HepG2 (cell line): ENCODE measurements at regions not wholly inside any gene's neighbourhood (a gene's known extent, or its start where the extent isn't known, plus 50 kb on each side); places are given as distances from the start of the nearest gene placed in this dataset.

Experiments used
- ATAC-seq: fragments of 200-7000 bp; cut with Tn5 transposase; 3 replicates; pipeline ENCODE4 v1.9.1; 2020; ENCODE audit warnings: mild to moderate bottlenecking, moderate library complexity
- BruUV-seq: library from RNA; stranded (reverse); fragments of 400-500 nt; replicated peaks from 2 replicates; lab custom pipeline; 2021; lab: Mats Ljungman, UMichigan
- CTCF ChIA-PET: fragments of 300-600 bp; formaldehyde crosslinking; extraction: SDS; loops from one replicate; lab custom pipeline; 2021; ENCODE audit warnings: low total read pairs, inconsistent platforms, low intra/inter-chr PET ratio; lab: Yijun Ruan, JAX
- POLR2A ChIA-PET: fragments of 350-600 bp; sonication (Branson Sonifier 250); formaldehyde crosslinking; loops from one replicate; lab custom pipeline; 2020; ENCODE audit warnings: antibody characterized with exemption, inconsistent platforms; lab: Yijun Ruan, JAX
- DNase-seq: peaks from one replicate; pipeline ENCODE4 v3.0.0-alpha.2; 2015; ENCODE audit warnings: low spot score
- FAIRE-seq: peaks from 3 replicates; lab custom pipeline; 2011; peaks lifted over from hg19 to GRCh38; lab: Jason Lieb, UNC
- H2AFZ ChIP-seq: one replicate; pipeline ENCODE4 v1.6.1; 2011; ENCODE audit warnings: low read length, inconsistent platforms
- H3K27ac ChIP-seq: fragments of 300-600 bp; 3 replicates; pipeline ENCODE4 v1.8.0; 2011; ENCODE audit warnings: mixed run types, mild to moderate bottlenecking, mixed read lengths, low read length, inconsistent platforms; ENCODE audit not compliant: insufficient read depth; ENCODE audit errors: extremely low read length
- H3K27me3 ChIP-seq, 2 experiments: fragments of 200-600 bp in 1 of 2; 2 replicates in 1 of 2; 3 replicates in 1 of 2; pipeline versions ENCODE4 v1.6.0 to v1.8.0; 2011; ENCODE audit warnings: low read length in 2 of 2, mild to moderate bottlenecking in 2 of 2, moderate library complexity in 2 of 2, inconsistent platforms in 1 of 2; ENCODE audit not compliant: insufficient read depth in 2 of 2, control insufficient read depth in 1 of 2
- H3K36me3 ChIP-seq, 2 experiments: fragments of 200-600 bp in 1 of 2; replicated peaks in 1 of 2; 2 replicates in 1 of 2; 3 replicates in 1 of 2; pipeline versions ENCODE4 v1.5.1 to v1.8.0; 2011; ENCODE audit warnings: low read length in 2 of 2, inconsistent platforms in 1 of 2; ENCODE audit not compliant: insufficient read depth in 2 of 2, control insufficient read depth in 1 of 2
- H3K4me1 ChIP-seq: 2 replicates; pipeline ENCODE4 v1.5.1; 2012; ENCODE audit warnings: low read length, inconsistent platforms; ENCODE audit not compliant: insufficient read depth
- H3K4me2 ChIP-seq: 2 replicates; pipeline ENCODE4 v1.6.0; 2011; ENCODE audit warnings: low read depth, low read length, inconsistent platforms
- H3K4me3 ChIP-seq, 3 experiments: fragments of 200-600 bp in 1 of 3; sonication (generic), shearing (Covaris generic) in 1 of 3; replicated peaks in 1 of 3; 2 replicates each; pipeline ENCODE4 v1.5.1; 2011 to 2016; ENCODE audit warnings: low read length in 3 of 3, inconsistent platforms in 2 of 3, low read depth in 2 of 3, mild to moderate bottlenecking in 2 of 3, control low read depth in 1 of 3, mixed read lengths in 1 of 3; ENCODE audit not compliant: insufficient read depth in 1 of 3
- H3K79me2 ChIP-seq: one replicate; pipeline ENCODE4 v1.6.1; 2011; ENCODE audit warnings: low read length, inconsistent platforms; ENCODE audit not compliant: insufficient read depth
- H3K9ac ChIP-seq: 2 replicates; pipeline ENCODE4 v1.6.0; 2011; ENCODE audit warnings: mild to moderate bottlenecking, low read depth, low read length, inconsistent platforms; ENCODE audit not compliant: insufficient read depth
- H3K9me3 ChIP-seq: 2 replicates; pipeline ENCODE4 v1.5.1; 2012; ENCODE audit warnings: mild to moderate bottlenecking, low read length
- H4K20me1 ChIP-seq: 2 replicates; pipeline ENCODE4 v1.6.0; 2011; ENCODE audit warnings: inconsistent platforms, mild to moderate bottlenecking, low read length, moderate library complexity; ENCODE audit not compliant: insufficient read depth
- AGO1 ChIP-seq: fragments of 200-400 bp; formaldehyde crosslinking; IDR thresholded peaks from 2 replicates; pipeline ENCODE4 v1.6.1; 2017; ENCODE audit warnings: mild to moderate bottlenecking, low read depth, low read length, moderate library complexity; ENCODE audit not compliant: poor library complexity, severe bottlenecking
- ARNT2 ChIP-seq: sonication (generic); formaldehyde crosslinking; IDR thresholded peaks from 2 replicates; pipeline ENCODE4 v1.8.0; 2022; ENCODE audit warnings: mild to moderate bottlenecking, low read depth, missing genetic modification reagents, moderate library complexity
- CHCHD3 ChIP-seq: sonication (generic); formaldehyde crosslinking; IDR thresholded peaks from 2 replicates; pipeline ENCODE4 v1.8.0; 2022; ENCODE audit warnings: mild to moderate bottlenecking, missing genetic modification reagents, moderate library complexity
- ESRRA ChIP-seq: sonication (generic); formaldehyde crosslinking; IDR thresholded peaks from 2 replicates; pipeline ENCODE4 v1.5.1; 2020; ENCODE audit warnings: mild to moderate bottlenecking, low read depth, missing genetic modification reagents
- POLR2G ChIP-seq: fragments of 200-400 bp; formaldehyde crosslinking; IDR thresholded peaks from 2 replicates; pipeline ENCODE4 v1.6.1; 2018; ENCODE audit warnings: mild to moderate bottlenecking, low read depth, low read length, moderate library complexity
- SALL1 ChIP-seq: sonication (generic); formaldehyde crosslinking; IDR thresholded peaks from 2 replicates; pipeline ENCODE4 v1.8.0; 2022; ENCODE audit warnings: mild to moderate bottlenecking, missing genetic modification reagents
- TCF12 ChIP-seq, 2 experiments: fragments of 450-650 bp in 1 of 2; sonication (generic) in 1 of 2; formaldehyde crosslinking in 1 of 2; IDR thresholded peaks; 2 replicates each; pipeline versions ENCODE4 v1.6.1 to v1.8.0; 2017 to 2022; ENCODE audit warnings: antibody characterized with exemption in 1 of 2, mild to moderate bottlenecking in 1 of 2, missing genetic modification reagents in 1 of 2, moderate library complexity in 1 of 2
- ZSCAN21 ChIP-seq: sonication (generic); formaldehyde crosslinking; IDR thresholded peaks from 2 replicates; pipeline ENCODE4 v1.8.0; 2022; ENCODE audit warnings: mild to moderate bottlenecking, missing genetic modification reagents, moderate library complexity, borderline replicate concordance
- WGBS: methylation state at CpG from one replicate; pipeline ENCODE4 v1.1.6; 2017; ENCODE audit warnings: low lambda C conversion rate; 5-methylcytosine and 5-hydroxymethylcytosine counted together
- in situ Hi-C: cut with HindIII; loops from 2 replicates; pipeline ENCODE4 v1.10.0; 2017; ENCODE audit warnings: low pct_unique_long_range_greater_than_20kb; ENCODE audit not compliant: extremely low pct_ligation_motif_present
- intact Hi-C: fragments of 100-400 bp; cut with micrococcal nuclease; formaldehyde crosslinking; loops from one replicate; pipeline ENCODE4 v1.10.0; 2022; ENCODE audit not compliant: unreplicated experiment
- TF ChIP-seq, protein P1 (sequence below): sonication (generic); formaldehyde crosslinking; IDR thresholded peaks from 2 replicates; pipeline ENCODE4 v1.4.0; 2020; ENCODE audit warnings: missing genetic modification reagents, borderline replicate concordance
- TF ChIP-seq, protein P2 (sequence below): IDR thresholded peaks from 2 replicates; pipeline ENCODE4 v1.6.1; 2016; ENCODE audit warnings: missing genetic modification reagents, missing compliant biosample characterization
- TF ChIP-seq, protein P3 (sequence below): IDR thresholded peaks from 2 replicates; pipeline ENCODE4 v1.6.1; 2016; ENCODE audit warnings: control low read depth
- TF ChIP-seq, protein P4 (sequence below): sonication (generic); formaldehyde crosslinking; IDR thresholded peaks from 2 replicates; pipeline ENCODE4 v1.4.0; 2020; ENCODE audit warnings: missing genetic modification reagents
- TF ChIP-seq, protein P5 (sequence below): sonication (generic); formaldehyde crosslinking; IDR thresholded peaks from 2 replicates; pipeline ENCODE4 v1.5.0; 2020; ENCODE audit warnings: mild to moderate bottlenecking, missing genetic modification reagents
- TF ChIP-seq, protein P6 (sequence below): sonication (generic); formaldehyde crosslinking; IDR thresholded peaks from 2 replicates; pipeline ENCODE4 v1.4.0; 2020; ENCODE audit warnings: missing genetic modification reagents

DNA sequence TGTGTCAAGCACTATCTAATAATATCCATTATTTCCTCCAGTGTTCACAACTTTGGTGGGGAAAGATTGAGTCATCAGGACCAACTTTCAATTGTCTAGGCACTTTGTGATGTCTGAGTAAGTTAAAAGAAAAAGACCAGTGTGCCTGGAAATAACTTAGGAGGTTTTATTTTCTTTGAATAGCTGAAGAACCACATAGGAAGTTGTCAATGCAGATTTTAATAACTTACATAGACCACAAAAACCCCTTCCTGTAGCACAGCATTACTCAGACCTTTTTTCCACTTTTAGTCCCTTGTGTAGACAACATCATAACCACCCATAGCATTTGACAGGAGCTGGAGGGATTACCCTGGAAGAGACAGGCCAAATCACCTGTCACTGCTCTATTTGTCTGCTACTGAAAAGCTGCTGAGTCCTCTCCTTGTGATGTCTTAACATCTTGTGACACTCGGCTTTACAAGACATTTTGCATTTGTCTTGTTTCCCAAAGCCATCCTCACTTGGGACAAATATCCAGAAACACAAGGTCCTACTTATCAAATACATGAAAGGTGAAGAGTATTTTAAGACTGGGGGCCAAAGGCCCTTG is 241.5 kb upstream of the PTER start:
- H2AFZ ChIP-seq: no peak overlapping the region
- POLR2A ChIA-PET: no interaction called here
- H3K4me2 ChIP-seq: no peak overlapping the region
- H3K9ac ChIP-seq: no peak overlapping the region
- H3K9me3 ChIP-seq: no peaks in the 10 kb centered on the region; the same call in 1 of the 2 replicates
- DNase-seq (no peak), FAIRE-seq (no peak), ATAC-seq (no peak)
- no TSS peak for BruUV-seq
- WGBS: 0% methylated on average over 1 of the region's 1 CpG
- TF ChIP-seq ARNT2 (CRISPR knock-in tag): no peak
- TF ChIP-seq CHCHD3: no peak
- no peak for TF ChIP-seq AGO1
- TF ChIP-seq, protein P1, sequence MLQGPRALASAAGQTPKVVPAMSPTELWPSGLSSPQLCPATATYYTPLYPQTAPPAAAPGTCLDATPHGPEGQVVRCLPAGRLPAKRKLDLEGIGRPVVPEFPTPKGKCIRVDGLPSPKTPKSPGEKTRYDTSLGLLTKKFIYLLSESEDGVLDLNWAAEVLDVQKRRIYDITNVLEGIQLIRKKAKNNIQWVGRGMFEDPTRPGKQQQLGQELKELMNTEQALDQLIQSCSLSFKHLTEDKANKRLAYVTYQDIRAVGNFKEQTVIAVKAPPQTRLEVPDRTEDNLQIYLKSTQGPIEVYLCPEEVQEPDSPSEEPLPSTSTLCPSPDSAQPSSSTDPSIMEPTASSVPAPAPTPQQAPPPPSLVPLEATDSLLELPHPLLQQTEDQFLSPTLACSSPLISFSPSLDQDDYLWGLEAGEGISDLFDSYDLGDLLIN: no peak
- no peak for TF ChIP-seq TCF12 (IDR thresholded peaks at IDR 0.05)
- no peak for TF ChIP-seq TCF12 (CRISPR knock-in tag; IDR thresholded peaks at IDR 0.05)
- no peak for TF ChIP-seq SALL1 (CRISPR knock-in tag)
- TF ChIP-seq, protein P2, sequence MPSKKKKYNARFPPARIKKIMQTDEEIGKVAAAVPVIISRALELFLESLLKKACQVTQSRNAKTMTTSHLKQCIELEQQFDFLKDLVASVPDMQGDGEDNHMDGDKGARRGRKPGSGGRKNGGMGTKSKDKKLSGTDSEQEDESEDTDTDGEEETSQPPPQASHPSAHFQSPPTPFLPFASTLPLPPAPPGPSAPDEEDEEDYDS: no peak
- no peak for TF ChIP-seq ESRRA
- TF ChIP-seq, protein P3, sequence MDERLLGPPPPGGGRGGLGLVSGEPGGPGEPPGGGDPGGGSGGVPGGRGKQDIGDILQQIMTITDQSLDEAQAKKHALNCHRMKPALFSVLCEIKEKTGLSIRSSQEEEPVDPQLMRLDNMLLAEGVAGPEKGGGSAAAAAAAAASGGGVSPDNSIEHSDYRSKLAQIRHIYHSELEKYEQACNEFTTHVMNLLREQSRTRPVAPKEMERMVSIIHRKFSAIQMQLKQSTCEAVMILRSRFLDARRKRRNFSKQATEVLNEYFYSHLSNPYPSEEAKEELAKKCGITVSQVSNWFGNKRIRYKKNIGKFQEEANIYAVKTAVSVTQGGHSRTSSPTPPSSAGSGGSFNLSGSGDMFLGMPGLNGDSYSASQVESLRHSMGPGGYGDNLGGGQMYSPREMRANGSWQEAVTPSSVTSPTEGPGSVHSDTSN: no peak
- TF ChIP-seq, protein P4, sequence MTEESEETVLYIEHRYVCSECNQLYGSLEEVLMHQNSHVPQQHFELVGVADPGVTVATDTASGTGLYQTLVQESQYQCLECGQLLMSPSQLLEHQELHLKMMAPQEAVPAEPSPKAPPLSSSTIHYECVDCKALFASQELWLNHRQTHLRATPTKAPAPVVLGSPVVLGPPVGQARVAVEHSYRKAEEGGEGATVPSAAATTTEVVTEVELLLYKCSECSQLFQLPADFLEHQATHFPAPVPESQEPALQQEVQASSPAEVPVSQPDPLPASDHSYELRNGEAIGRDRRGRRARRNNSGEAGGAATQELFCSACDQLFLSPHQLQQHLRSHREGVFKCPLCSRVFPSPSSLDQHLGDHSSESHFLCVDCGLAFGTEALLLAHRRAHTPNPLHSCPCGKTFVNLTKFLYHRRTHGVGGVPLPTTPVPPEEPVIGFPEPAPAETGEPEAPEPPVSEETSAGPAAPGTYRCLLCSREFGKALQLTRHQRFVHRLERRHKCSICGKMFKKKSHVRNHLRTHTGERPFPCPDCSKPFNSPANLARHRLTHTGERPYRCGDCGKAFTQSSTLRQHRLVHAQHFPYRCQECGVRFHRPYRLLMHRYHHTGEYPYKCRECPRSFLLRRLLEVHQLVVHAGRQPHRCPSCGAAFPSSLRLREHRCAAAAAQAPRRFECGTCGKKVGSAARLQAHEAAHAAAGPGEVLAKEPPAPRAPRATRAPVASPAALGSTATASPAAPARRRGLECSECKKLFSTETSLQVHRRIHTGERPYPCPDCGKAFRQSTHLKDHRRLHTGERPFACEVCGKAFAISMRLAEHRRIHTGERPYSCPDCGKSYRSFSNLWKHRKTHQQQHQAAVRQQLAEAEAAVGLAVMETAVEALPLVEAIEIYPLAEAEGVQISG (CRISPR knock-in tag): no peak
- TF ChIP-seq, protein P5, sequence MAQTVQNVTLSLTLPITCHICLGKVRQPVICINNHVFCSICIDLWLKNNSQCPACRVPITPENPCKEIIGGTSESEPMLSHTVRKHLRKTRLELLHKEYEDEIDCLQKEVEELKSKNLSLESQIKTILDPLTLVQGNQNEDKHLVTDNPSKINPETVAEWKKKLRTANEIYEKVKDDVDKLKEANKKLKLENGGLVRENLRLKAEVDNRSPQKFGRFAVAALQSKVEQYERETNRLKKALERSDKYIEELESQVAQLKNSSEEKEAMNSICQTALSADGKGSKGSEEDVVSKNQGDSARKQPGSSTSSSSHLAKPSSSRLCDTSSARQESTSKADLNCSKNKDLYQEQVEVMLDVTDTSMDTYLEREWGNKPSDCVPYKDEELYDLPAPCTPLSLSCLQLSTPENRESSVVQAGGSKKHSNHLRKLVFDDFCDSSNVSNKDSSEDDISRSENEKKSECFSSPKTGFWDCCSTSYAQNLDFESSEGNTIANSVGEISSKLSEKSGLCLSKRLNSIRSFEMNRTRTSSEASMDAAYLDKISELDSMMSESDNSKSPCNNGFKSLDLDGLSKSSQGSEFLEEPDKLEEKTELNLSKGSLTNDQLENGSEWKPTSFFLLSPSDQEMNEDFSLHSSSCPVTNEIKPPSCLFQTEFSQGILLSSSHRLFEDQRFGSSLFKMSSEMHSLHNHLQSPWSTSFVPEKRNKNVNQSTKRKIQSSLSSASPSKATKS (CRISPR knock-in tag): no peak
- TF ChIP-seq POLR2G: no peak
- no peak for TF ChIP-seq ZSCAN21 (CRISPR knock-in tag)
- TF ChIP-seq, protein P6, sequence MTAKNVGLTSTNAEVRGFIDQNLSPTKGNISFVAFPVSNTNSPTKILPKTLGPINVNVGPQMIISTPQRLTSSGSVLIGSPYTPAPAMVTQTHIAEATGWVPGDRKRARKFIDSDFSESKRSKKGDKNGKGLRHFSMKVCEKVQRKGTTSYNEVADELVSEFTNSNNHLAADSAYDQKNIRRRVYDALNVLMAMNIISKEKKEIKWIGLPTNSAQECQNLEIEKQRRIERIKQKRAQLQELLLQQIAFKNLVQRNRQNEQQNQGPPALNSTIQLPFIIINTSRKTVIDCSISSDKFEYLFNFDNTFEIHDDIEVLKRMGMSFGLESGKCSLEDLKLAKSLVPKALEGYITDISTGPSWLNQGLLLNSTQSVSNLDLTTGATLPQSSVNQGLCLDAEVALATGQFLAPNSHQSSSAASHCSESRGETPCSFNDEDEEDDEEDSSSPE (CRISPR knock-in tag): no peak
- intact Hi-C loops (no loop called here), in situ Hi-C loops (no loop called here)
- no peaks in the 10 kb centered on the region for H3K4me1 ChIP-seq
- CTCF ChIA-PET: no interaction called here
- H3K27ac ChIP-seq: no peak overlapping the region
- no peak overlapping the region for H3K4me3 ChIP-seq
- no peaks in the 10 kb centered on the region for H4K20me1 ChIP-seq
- no peaks in the 10 kb centered on the region for H3K36me3 ChIP-seq
- no peaks in the 10 kb centered on the region for H3K27me3 ChIP-seq
- no peaks in the 10 kb centered on the region for H3K79me2 ChIP-seq
